ENCODE measurements at regions not wholly inside any gene's neighbourhood (a gene's known extent, or its start where the extent isn't known, plus 50 kb on each side); places are given as distances from the start of the nearest gene placed in this dataset.
"Not testable (repeated sequence)": the region's sequence is repeated elsewhere in the genome, so short reads cannot be mapped to it uniquely, and the experiment has no call there.

DNA sequence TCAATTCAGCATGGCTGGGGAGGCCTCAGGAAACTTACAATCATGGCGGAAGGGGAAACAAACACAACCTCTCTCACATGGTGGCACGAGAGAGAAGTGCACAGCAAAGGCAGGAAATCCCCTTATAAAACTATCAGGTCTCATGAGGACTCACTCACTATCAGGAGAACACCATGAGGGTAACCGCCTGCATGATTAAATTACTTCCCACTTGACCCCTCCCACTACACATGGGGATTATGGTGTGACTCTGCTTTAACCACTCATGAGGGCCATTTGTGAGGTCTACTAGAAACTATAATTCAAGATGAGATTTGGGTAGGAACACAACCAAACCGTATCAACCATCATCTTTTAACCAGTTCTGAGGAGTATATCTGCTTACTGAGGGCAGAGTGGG, 387.4 kb upstream of the NFIA start:
- Histone ChIP-seq H3K4me2 (ENCODE audit: extremely low read depth, insufficient read depth, low read length) (no peak overlapping the region), H2AFZ (ENCODE audit: low read length) (no peak overlapping the region), H3K27me3 (ENCODE audit: control insufficient read depth, insufficient read depth, low read length) (no peaks in the 10 kb centered on the region), H3K4me3 (replicated peaks in 1 of 4; ENCODE audit: control extremely low read depth in 1 of 4, insufficient read depth in 1 of 4, low read depth in 3 of 4, low read length in 4 of 4) (no peak overlapping the region), H3K9ac (ENCODE audit: insufficient read depth, low read length) (no peak overlapping the region), H3K9me3 (ENCODE audit: control insufficient read depth, insufficient read depth, low read depth, low read length) (no peaks in the 10 kb centered on the region), H3K27ac (ENCODE audit: insufficient read depth, low read length) (no peak overlapping the region), H3K79me2 (ENCODE audit: control insufficient read depth, insufficient read depth, low read length) (no peaks in the 10 kb centered on the region), H4K20me1 (ENCODE audit: control insufficient read depth, extremely low read depth, insufficient read depth, low read length) (no peaks in the 10 kb centered on the region), H3K36me3 (ENCODE audit: control insufficient read depth, insufficient read depth, low read length) (no peaks in the 10 kb centered on the region), H3K4me1 (ENCODE audit: control insufficient read depth, extremely low read depth, insufficient read depth, low read length) (no peaks in the 10 kb centered on the region)
- DNase-seq (ENCODE audit: low read depth in 2 of 2), result no peak
- TF ChIP-seq EZH2 (IDR thresholded peaks at IDR 0.05; ENCODE audit: low read length, missing control alignments), result no peak
- TF ChIP-seq, protein P1, sequence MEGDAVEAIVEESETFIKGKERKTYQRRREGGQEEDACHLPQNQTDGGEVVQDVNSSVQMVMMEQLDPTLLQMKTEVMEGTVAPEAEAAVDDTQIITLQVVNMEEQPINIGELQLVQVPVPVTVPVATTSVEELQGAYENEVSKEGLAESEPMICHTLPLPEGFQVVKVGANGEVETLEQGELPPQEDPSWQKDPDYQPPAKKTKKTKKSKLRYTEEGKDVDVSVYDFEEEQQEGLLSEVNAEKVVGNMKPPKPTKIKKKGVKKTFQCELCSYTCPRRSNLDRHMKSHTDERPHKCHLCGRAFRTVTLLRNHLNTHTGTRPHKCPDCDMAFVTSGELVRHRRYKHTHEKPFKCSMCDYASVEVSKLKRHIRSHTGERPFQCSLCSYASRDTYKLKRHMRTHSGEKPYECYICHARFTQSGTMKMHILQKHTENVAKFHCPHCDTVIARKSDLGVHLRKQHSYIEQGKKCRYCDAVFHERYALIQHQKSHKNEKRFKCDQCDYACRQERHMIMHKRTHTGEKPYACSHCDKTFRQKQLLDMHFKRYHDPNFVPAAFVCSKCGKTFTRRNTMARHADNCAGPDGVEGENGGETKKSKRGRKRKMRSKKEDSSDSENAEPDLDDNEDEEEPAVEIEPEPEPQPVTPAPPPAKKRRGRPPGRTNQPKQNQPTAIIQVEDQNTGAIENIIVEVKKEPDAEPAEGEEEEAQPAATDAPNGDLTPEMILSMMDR (conservative IDR thresholded peaks at IDR 0.05 in 1 of 2, IDR thresholded peaks at IDR 0.05 in 1 of 2; ENCODE audit: low read depth in 1 of 2, low read length in 2 of 2), result no peak

DNA sequence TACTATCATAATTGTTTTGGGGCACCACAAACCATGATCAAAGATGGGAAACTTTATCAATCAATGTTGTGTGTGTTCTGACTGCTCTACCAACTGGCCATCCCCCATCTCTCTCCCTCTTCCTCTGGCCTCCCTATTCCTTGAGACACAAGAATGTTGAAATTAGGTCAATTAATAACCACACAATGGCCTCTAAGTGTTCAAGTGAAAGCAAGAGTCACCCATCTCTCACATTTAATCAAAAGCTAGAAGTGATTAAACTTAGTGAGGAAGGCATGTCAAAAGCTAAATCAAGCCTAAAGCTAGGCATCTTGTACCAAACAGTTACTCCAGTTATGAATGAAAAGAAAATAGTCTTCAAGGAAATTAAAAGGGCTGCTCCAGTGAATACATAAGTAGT, 390.3 kb upstream of the NFIA start:
- no peak overlapping the region for H2AFZ ChIP-seq (ENCODE audit: low read length)
- TF ChIP-seq, protein P1 (conservative IDR thresholded peaks at IDR 0.05 in 1 of 2, IDR thresholded peaks at IDR 0.05 in 1 of 2; ENCODE audit: low read depth in 1 of 2, low read length in 2 of 2), result no peak
- TF ChIP-seq EZH2 (IDR thresholded peaks at IDR 0.05; ENCODE audit: low read length, missing control alignments), result no peak
- H3K4me3 ChIP-seq (replicated peaks in 1 of 4; ENCODE audit: control extremely low read depth in 1 of 4, insufficient read depth in 1 of 4, low read depth in 3 of 4, low read length in 4 of 4), result no peak overlapping the region
- H3K4me1 ChIP-seq (ENCODE audit: control insufficient read depth, extremely low read depth, insufficient read depth, low read length), result no peaks in the 10 kb centered on the region
- no peak overlapping the region for H3K9ac ChIP-seq (ENCODE audit: insufficient read depth, low read length)
- H3K4me2 ChIP-seq (ENCODE audit: extremely low read depth, insufficient read depth, low read length), result no peak overlapping the region
- no peaks in the 10 kb centered on the region for H3K36me3 ChIP-seq (ENCODE audit: control insufficient read depth, insufficient read depth, low read length)
- no peaks in the 10 kb centered on the region for H3K27me3 ChIP-seq (ENCODE audit: control insufficient read depth, insufficient read depth, low read length)
- DNase-seq (ENCODE audit: low read depth in 2 of 2), result no peak
- no peaks in the 10 kb centered on the region for H3K9me3 ChIP-seq (ENCODE audit: control insufficient read depth, insufficient read depth, low read depth, low read length)
- H3K27ac ChIP-seq (ENCODE audit: insufficient read depth, low read length), result no peak overlapping the region
- no peaks in the 10 kb centered on the region for H3K79me2 ChIP-seq (ENCODE audit: control insufficient read depth, insufficient read depth, low read length)
- H4K20me1 ChIP-seq (ENCODE audit: control insufficient read depth, extremely low read depth, insufficient read depth, low read length), result no peaks in the 10 kb centered on the region

DNA sequence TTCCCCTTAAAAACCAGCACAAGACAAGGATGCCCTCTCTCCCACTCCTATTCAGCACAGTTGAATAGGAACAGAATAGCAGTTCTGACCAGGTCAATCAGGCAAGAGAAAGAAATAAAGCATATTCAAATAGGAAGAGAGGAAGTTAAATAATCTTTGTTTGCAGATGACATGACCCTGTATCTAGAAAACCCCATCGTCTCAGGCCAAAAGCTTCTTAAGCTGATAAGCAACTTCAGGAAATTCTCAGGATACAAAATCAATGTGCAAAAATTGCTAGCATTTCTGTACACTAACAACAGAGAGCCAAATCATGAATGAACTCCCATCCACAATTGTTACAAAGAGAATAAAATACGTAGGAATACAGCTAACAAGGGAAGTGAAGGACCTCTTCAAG, 394.1 kb upstream of the NFIA start:
- not testable (repeated sequence) for H3K4me2 ChIP-seq (ENCODE audit: extremely low read depth, insufficient read depth, low read length); H3K9me3 ChIP-seq (ENCODE audit: control insufficient read depth, insufficient read depth, low read depth, low read length); H3K4me3 ChIP-seq (replicated peaks in 1 of 4; ENCODE audit: control extremely low read depth in 1 of 4, insufficient read depth in 1 of 4, low read depth in 3 of 4, low read length in 4 of 4); DNase-seq (ENCODE audit: low read depth in 2 of 2); H3K27me3 ChIP-seq (ENCODE audit: control insufficient read depth, insufficient read depth, low read length); H4K20me1 ChIP-seq (ENCODE audit: control insufficient read depth, extremely low read depth, insufficient read depth, low read length); H3K79me2 ChIP-seq (ENCODE audit: control insufficient read depth, insufficient read depth, low read length); H3K36me3 ChIP-seq (ENCODE audit: control insufficient read depth, insufficient read depth, low read length); H3K27ac ChIP-seq (ENCODE audit: insufficient read depth, low read length); H3K4me1 ChIP-seq (ENCODE audit: control insufficient read depth, extremely low read depth, insufficient read depth, low read length); H2AFZ ChIP-seq (ENCODE audit: low read length); H3K9ac ChIP-seq (ENCODE audit: insufficient read depth, low read length)

Data from fibroblast of lung (primary cell).